ENCODE measurements at regions not wholly inside any gene's neighbourhood (a gene's known extent, or its start where the extent isn't known, plus 50 kb on each side); places are given as distances from the start of the nearest gene placed in this dataset.

DNA sequence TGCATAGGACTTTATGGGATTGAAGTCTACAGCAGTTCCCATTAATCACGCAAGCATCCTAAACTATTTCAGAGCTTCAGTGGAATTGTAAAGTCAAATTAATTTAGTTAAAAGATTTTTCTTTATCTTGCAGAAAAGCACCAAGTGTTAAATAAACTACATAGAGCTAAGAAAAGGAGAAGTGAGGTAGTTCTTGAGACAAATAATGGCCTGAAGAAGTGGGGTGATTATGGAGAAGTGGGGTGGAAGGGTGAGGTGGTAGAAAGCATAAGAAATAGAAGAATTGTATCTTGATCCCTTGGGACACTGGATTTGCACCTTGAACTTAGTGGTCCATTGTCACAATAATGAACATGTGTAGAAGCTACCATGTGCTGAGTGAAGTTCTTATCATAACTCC, 121.7 kb upstream of the LINC00305 start:
- H3K9me3 ChIP-seq (ENCODE audit: control insufficient read depth, insufficient read depth, low read depth, low read length): no peaks in the 10 kb centered on the region
- H3K4me1 ChIP-seq (ENCODE audit: control insufficient read depth, insufficient read depth, low read length): peaks cover 34% of the 10 kb centered on the region
- H3K9ac ChIP-seq (ENCODE audit: low read length): no peak overlapping the region
- no peak overlapping the region for H3K27ac ChIP-seq (ENCODE audit: low read depth, low read length)
- no peaks in the 10 kb centered on the region for H3K36me3 ChIP-seq (ENCODE audit: control insufficient read depth, insufficient read depth, low read length)
- H3K27me3 ChIP-seq (ENCODE audit: control insufficient read depth, insufficient read depth, low read length): no peaks in the 10 kb centered on the region
- no peak overlapping the region for H3K4me3 ChIP-seq (ENCODE audit: low read depth, low read length)

DNA sequence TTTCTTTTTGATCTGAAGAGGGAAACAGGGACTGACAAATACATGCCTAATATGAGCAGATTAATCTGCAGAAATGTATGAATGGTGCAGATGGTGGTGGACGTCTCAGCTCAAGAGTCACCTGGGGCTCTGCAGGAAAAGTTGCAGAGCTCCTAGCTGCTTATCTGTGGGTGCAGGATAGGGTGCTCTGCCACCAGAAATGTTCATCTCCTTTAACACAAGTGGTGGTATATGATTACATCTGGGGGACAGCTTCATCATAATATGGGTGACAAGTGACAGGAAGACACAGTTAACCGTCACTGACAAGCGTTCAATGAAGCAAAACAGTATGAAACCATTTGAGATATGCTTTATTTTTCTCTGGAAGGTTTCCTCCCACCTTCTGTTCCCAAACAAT, 121.2 kb upstream of the LINC00305 start:
- no peak overlapping the region for H3K27ac ChIP-seq (ENCODE audit: low read depth, low read length)
- no peaks in the 10 kb centered on the region for H3K36me3 ChIP-seq (ENCODE audit: control insufficient read depth, insufficient read depth, low read length)
- H3K4me1 ChIP-seq (ENCODE audit: control insufficient read depth, insufficient read depth, low read length): peaks cover 29% of the 10 kb centered on the region
- no peaks in the 10 kb centered on the region for H3K9me3 ChIP-seq (ENCODE audit: control insufficient read depth, insufficient read depth, low read depth, low read length)
- H3K27me3 ChIP-seq (ENCODE audit: control insufficient read depth, insufficient read depth, low read length): no peaks in the 10 kb centered on the region
- H3K4me3 ChIP-seq (ENCODE audit: low read depth, low read length): no peak overlapping the region
- H3K9ac ChIP-seq (ENCODE audit: low read length): no peak overlapping the region

GRCh38 chr18:64264171-64264570, 115.3 kb upstream of the LINC00305 start:
- H3K36me3 ChIP-seq (ENCODE audit: control insufficient read depth, insufficient read depth, low read length): no peaks in the 10 kb centered on the region
- H3K4me1 ChIP-seq (ENCODE audit: control insufficient read depth, insufficient read depth, low read length): no peaks in the 10 kb centered on the region
- H3K4me3 ChIP-seq (ENCODE audit: low read depth, low read length): no peak overlapping the region
- H3K27me3 ChIP-seq (ENCODE audit: control insufficient read depth, insufficient read depth, low read length): no peaks in the 10 kb centered on the region
- H3K27ac ChIP-seq (ENCODE audit: low read depth, low read length): no peak overlapping the region
- H3K9ac ChIP-seq (ENCODE audit: low read length): no peak overlapping the region
- no peaks in the 10 kb centered on the region for H3K9me3 ChIP-seq (ENCODE audit: control insufficient read depth, insufficient read depth, low read depth, low read length)

DNA sequence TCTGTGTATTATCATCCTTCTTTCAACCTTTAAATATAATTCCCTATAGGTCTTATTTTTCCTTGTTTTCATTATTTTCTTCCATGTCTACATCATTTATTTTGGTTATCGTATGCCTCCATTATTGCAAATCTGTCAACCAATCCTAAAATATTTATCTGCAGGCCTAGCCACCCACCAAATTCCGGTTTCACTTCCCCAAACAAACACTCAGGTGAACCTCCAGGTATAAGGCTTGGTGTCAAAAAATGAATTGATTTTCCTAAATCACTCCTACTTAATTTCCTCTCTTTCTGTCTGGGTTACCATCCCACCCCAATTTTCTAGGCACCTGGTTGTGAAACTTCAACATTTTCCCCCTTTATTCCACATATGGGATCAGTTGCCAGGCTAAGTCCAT, 111.9 kb upstream of the LINC00305 start:
- H3K9me3 ChIP-seq (ENCODE audit: control insufficient read depth, insufficient read depth, low read depth, low read length): no peaks in the 10 kb centered on the region
- H3K9ac ChIP-seq (ENCODE audit: low read length): no peak overlapping the region
- no peaks in the 10 kb centered on the region for H3K27me3 ChIP-seq (ENCODE audit: control insufficient read depth, insufficient read depth, low read length)
- H3K27ac ChIP-seq (ENCODE audit: low read depth, low read length): no peak overlapping the region
- no peaks in the 10 kb centered on the region for H3K4me1 ChIP-seq (ENCODE audit: control insufficient read depth, insufficient read depth, low read length)
- H3K4me3 ChIP-seq (ENCODE audit: low read depth, low read length): no peak overlapping the region
- H3K36me3 ChIP-seq (ENCODE audit: control insufficient read depth, insufficient read depth, low read length): no peaks in the 10 kb centered on the region

DNA sequence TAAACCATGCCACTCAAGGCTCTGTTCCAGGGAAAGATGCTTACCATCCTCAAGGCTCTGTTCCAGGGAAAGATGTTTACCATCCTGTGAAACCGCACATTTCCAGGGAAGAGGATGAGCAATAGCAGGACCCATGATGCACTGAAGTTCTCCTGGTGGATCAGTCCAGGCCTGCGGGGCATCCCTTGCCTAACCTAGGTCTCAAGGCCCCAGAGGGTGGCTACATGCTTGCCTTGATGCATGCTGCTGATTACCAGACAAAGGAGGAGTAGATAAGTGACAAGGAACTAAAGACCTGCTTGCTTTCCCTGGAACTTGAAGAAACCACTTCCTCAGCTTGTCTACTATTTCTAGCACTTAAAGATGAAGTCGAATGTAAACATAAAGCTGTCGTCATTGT, 111.0 kb upstream of the LINC00305 start:
- Histone ChIP-seq H3K27ac (ENCODE audit: low read depth, low read length) (no peak overlapping the region), H3K27me3 (ENCODE audit: control insufficient read depth, insufficient read depth, low read length) (no peaks in the 10 kb centered on the region), H3K9ac (ENCODE audit: low read length) (no peak overlapping the region), H3K4me3 (ENCODE audit: low read depth, low read length) (no peak overlapping the region), H3K4me1 (ENCODE audit: control insufficient read depth, insufficient read depth, low read length) (no peaks in the 10 kb centered on the region), H3K9me3 (ENCODE audit: control insufficient read depth, insufficient read depth, low read depth, low read length) (no peaks in the 10 kb centered on the region), H3K36me3 (ENCODE audit: control insufficient read depth, insufficient read depth, low read length) (no peaks in the 10 kb centered on the region)

DNA sequence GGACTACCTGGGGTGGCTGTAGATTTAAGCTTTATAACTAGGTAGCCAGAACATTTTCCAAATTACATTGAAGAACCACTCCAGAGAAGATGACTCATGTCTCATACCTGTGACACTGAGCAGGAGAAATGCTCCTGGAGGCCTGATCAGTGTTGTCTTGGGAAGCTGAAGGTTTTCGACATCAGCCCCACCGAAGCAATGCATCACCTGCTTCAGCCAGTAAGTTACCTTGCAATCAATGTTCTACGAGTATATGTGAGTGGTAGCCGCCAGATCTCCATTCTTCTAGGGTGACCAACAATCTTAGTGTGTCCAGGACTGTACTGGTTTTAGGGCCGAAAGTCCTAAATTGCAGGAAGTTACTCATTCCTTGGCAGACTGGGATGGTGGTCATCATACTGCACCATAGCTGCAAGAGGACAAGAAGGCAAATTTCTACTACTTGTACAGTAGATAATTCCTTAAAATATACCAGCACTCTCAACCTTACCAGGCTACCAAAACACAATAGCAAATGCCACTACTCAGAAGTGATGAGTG, 109.3 kb upstream of the LINC00305 start:
- Histone ChIP-seq H3K36me3 (ENCODE audit: control insufficient read depth, insufficient read depth, low read length) (no peaks in the 10 kb centered on the region), H3K27me3 (ENCODE audit: control insufficient read depth, insufficient read depth, low read length) (no peaks in the 10 kb centered on the region), H3K4me1 (ENCODE audit: control insufficient read depth, insufficient read depth, low read length) (no peaks in the 10 kb centered on the region), H3K9me3 (ENCODE audit: control insufficient read depth, insufficient read depth, low read depth, low read length) (no peaks in the 10 kb centered on the region), H3K9ac (ENCODE audit: low read length) (no peak overlapping the region), H3K4me3 (ENCODE audit: low read depth, low read length) (no peak overlapping the region), H3K27ac (ENCODE audit: low read depth, low read length) (no peak overlapping the region)

GRCh38 chr18:64254399-64255093, 105.7 kb upstream of the LINC00305 start:
- no peak overlapping the region for H3K9ac ChIP-seq (ENCODE audit: low read length)
- H3K4me1 ChIP-seq (ENCODE audit: control insufficient read depth, insufficient read depth, low read length): no peaks in the 10 kb centered on the region
- no peak overlapping the region for H3K4me3 ChIP-seq (ENCODE audit: low read depth, low read length)
- no peaks in the 10 kb centered on the region for H3K36me3 ChIP-seq (ENCODE audit: control insufficient read depth, insufficient read depth, low read length)
- H3K9me3 ChIP-seq (ENCODE audit: control insufficient read depth, insufficient read depth, low read depth, low read length): no peaks in the 10 kb centered on the region
- H3K27me3 ChIP-seq (ENCODE audit: control insufficient read depth, insufficient read depth, low read length): no peaks in the 10 kb centered on the region
- no peak overlapping the region for H3K27ac ChIP-seq (ENCODE audit: low read depth, low read length)

DNA sequence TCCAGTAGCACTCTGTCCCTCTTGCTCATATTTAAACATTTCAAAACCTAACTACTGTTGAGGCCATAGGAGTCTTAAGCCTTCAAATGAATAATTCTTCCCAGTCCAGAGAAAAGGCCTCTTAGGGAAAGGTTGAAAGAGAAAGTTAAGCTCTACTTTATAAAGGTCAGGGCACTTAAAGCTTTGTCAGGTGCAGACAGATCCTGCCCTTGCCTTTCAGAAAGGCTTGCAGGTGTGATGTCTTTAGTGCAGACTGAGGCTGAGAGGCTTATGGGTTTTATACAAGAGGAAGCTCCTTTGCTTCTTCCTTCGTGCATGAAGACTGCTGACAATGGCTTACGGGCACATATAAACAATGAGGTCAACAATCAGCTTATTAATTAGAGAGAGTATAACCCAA, 105.0 kb upstream of the LINC00305 start:
- Histone ChIP-seq H3K4me3 (ENCODE audit: low read depth, low read length) (no peak overlapping the region), H3K9me3 (ENCODE audit: control insufficient read depth, insufficient read depth, low read depth, low read length) (no peaks in the 10 kb centered on the region)

GRCh38 chr18:64253222-64253621, 104.3 kb upstream of the LINC00305 start:
- Histone ChIP-seq H3K4me3 (ENCODE audit: low read depth, low read length) (no peak overlapping the region), H3K27ac (ENCODE audit: low read depth, low read length) (no peak overlapping the region), H3K4me1 (ENCODE audit: control insufficient read depth, insufficient read depth, low read length) (no peaks in the 10 kb centered on the region), H3K9ac (ENCODE audit: low read length) (no peak overlapping the region), H3K27me3 (ENCODE audit: control insufficient read depth, insufficient read depth, low read length) (no peaks in the 10 kb centered on the region), H3K36me3 (ENCODE audit: control insufficient read depth, insufficient read depth, low read length) (no peaks in the 10 kb centered on the region), H3K9me3 (ENCODE audit: control insufficient read depth, insufficient read depth, low read depth, low read length) (no peaks in the 10 kb centered on the region)

More for the DNA sequence above, 105.0 kb upstream of the LINC00305 start:
- Histone ChIP-seq H3K27me3 (ENCODE audit: control insufficient read depth, insufficient read depth, low read length) (no peaks in the 10 kb centered on the region), H3K4me1 (ENCODE audit: control insufficient read depth, insufficient read depth, low read length) (no peaks in the 10 kb centered on the region), H3K36me3 (ENCODE audit: control insufficient read depth, insufficient read depth, low read length) (no peaks in the 10 kb centered on the region), H3K27ac (ENCODE audit: low read depth, low read length) (no peak overlapping the region), H3K9ac (ENCODE audit: low read length) (no peak overlapping the region)

GRCh38 chr18:64248836-64249235, 99.9 kb upstream of the LINC00305 start:
- Histone ChIP-seq H3K36me3 (ENCODE audit: control insufficient read depth, insufficient read depth, low read length) (no peaks in the 10 kb centered on the region), H3K9ac (ENCODE audit: low read length) (no peak overlapping the region), H3K9me3 (ENCODE audit: control insufficient read depth, insufficient read depth, low read depth, low read length) (no peaks in the 10 kb centered on the region), H3K27me3 (ENCODE audit: control insufficient read depth, insufficient read depth, low read length) (no peaks in the 10 kb centered on the region), H3K4me1 (ENCODE audit: control insufficient read depth, insufficient read depth, low read length) (0 out of 2 replicates have a peak, but pooled peaks cover 3% of the 10 kb centered on the region), H3K4me3 (ENCODE audit: low read depth, low read length) (no peak overlapping the region), H3K27ac (ENCODE audit: low read depth, low read length) (no peak overlapping the region)

DNA sequence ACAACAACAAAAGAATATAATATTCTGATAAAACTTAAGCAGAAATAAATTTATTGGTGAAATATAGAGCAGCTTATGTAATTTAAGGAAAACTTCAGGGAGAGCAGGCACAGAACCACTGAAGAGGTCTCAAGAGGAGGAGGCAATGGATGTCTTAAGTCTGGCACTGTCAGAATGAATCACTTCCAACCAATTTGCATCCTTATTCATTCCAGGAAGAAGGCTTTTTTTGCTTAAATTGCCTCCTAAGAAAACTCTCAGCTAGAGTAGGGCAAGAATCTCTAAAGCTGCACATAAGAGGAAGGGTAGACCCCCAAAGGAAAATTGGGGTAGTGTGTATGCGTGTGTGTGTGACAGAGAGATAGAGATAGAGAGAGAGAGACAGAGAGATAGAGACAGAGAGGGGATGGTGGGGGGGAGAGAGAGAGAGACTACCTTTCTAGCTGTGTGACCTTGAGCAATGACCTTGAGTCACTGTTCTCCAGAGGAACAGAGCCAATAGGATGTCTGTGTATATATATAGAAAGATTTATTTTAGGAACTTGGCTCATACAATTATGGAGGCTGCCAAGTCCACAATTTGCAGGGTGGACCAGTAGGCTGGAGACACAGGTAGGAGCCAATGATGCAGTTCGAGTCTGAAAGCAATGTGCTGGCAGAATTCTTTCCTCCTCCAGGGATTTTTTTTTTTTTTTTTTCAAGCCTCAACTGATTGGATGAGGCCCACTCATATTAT, 96.4 kb upstream of the LINC00305 start:
- Histone ChIP-seq H3K4me1 (ENCODE audit: control insufficient read depth, insufficient read depth, low read length) (0 out of 2 replicates have a peak, but pooled peaks cover 3% of the 10 kb centered on the region), H3K9me3 (ENCODE audit: control insufficient read depth, insufficient read depth, low read depth, low read length) (no peaks in the 10 kb centered on the region), H3K9ac (ENCODE audit: low read length) (no peak overlapping the region), H3K27me3 (ENCODE audit: control insufficient read depth, insufficient read depth, low read length) (no peaks in the 10 kb centered on the region), H3K36me3 (ENCODE audit: control insufficient read depth, insufficient read depth, low read length) (no peaks in the 10 kb centered on the region), H3K27ac (ENCODE audit: low read depth, low read length) (no peak overlapping the region), H3K4me3 (ENCODE audit: low read depth, low read length) (no peak overlapping the region)

All from HUES6 (cell line).